Activated T-helper 1 cell treated with anti-CD3 and anti-CD28 coated beads, Interleukin-2, amount 50 U/mL, for 16 hours (primary cell): ENCODE measurements at regions not wholly inside any gene's neighbourhood (a gene's known extent, or its start where the extent isn't known, plus 50 kb on each side); places are given as distances from the start of the nearest gene placed in this dataset.
"Not testable (repeated sequence)": the region's sequence is repeated elsewhere in the genome, so short reads cannot be mapped to it uniquely, and the experiment has no call there.

Source experiments
- DNase-seq, 2 donors: peaks; one replicate each; pipeline ENCODE4 v3.0.0-alpha.2; 2020; ENCODE audit warnings: low read depth in 1 of 2, low spot score in 1 of 2

GRCh38 chr4:12956026-12956425, 528.1 kb downstream of the RAB28 start:
- DNase-seq: no peak

- no peak for DNase-seq
Observed at GRCh38 chr4:12949719-12950490, 534.2 kb downstream of the RAB28 start.

GRCh38 chr4:12943069-12943468, 541.1 kb downstream of the RAB28 start:
- no peak for DNase-seq

GRCh38 chr4:12933760-12934221, 550.3 kb downstream of the RAB28 start:
- no peak for DNase-seq

- DNase-seq: no peak
Observed at GRCh38 chr4:12932203-12932788, 551.8 kb downstream of the RAB28 start.

- no peak for DNase-seq
Observed at GRCh38 chr4:12929784-12930183, 554.4 kb downstream of the RAB28 start.

GRCh38 chr4:12928751-12929150, 555.4 kb downstream of the RAB28 start:
- no peak for DNase-seq

- no peak for DNase-seq
Observed at GRCh38 chr4:12926189-12927066, 557.7 kb downstream of the RAB28 start.

- DNase-seq: no peak
Observed at GRCh38 chr4:12924728-12925320, 559.3 kb downstream of the RAB28 start.

- DNase-seq: no peak
Observed at GRCh38 chr4:12924253-12924652, 559.9 kb downstream of the RAB28 start.

- DNase-seq: no peak
Observed at GRCh38 chr4:12912896-12913418, 571.2 kb downstream of the RAB28 start.

GRCh38 chr4:12911750-12912358, 572.3 kb downstream of the RAB28 start:
- DNase-seq: no peak

- DNase-seq: not testable (repeated sequence)
Observed at GRCh38 chr4:12903640-12904039, 580.5 kb downstream of the RAB28 start.

- DNase-seq: no peak
Observed at GRCh38 chr4:12902735-12903134, 581.4 kb downstream of the RAB28 start.

GRCh38 chr4:12897954-12898353, 586.2 kb downstream of the RAB28 start:
- no peak for DNase-seq

GRCh38 chr4:12894062-12894461, 590.1 kb downstream of the RAB28 start:
- no peak for DNase-seq

- DNase-seq: no peak
Observed at GRCh38 chr4:12889054-12889453, 595.1 kb downstream of the RAB28 start.

GRCh38 chr4:12884846-12885796, 599.0 kb downstream of the RAB28 start:
- DNase-seq: no peak

GRCh38 chr4:12881945-12882584, 602.1 kb downstream of the RAB28 start:
- DNase-seq: no peak
